ENCODE measurements at regions not wholly inside any gene's neighbourhood (a gene's known extent, or its start where the extent isn't known, plus 50 kb on each side); places are given as distances from the start of the nearest gene placed in this dataset.

DNA sequence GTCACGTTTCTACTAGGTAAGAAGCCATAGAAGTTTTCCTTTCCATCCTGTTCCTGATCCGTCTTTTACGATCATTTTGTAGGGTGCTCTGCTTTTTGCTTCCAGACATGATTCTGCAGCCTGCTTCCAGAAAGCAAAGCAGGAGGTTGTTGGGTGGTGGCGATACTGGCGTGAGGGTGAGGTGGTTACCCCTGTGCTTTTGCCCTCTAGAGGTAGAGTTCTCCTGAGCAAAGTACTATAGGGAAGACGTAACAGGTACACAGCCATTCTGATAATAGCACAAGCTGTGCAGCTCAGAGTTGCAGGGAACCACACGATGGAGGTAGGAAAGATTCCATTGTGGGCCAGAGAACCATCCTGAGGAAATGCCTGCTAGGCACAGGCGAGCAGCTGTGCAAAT, 186.0 kb downstream of the PAH start:
- DNase-seq: no peak
- Histone ChIP-seq H3K9me3 (no peaks in the 10 kb centered on the region), H3K36me3 (no peaks in the 10 kb centered on the region), H3K4me3 (no peak overlapping the region), H3K4me1 (no peaks in the 10 kb centered on the region), H3K27ac (no peak overlapping the region), H3K27me3 (no peaks in the 10 kb centered on the region)
- WGBS, 2 donors (ENCODE audit: low coverage in 1 of 2): 69 to 75% methylated on average over 8 of the region's 8 CpGs
- in situ Hi-C loops (cut with MboI; ENCODE audit: low pct_ligation_motif_present in 1 of 4, low pct_unique_long_range_greater_than_20kb in 1 of 4, low sequenced_read_pairs in 3 of 4) (no loop called here), intact Hi-C loops (cut with DNase I; ENCODE audit: low total_unique reads) (no loop called here)
- TF ChIP-seq POLR2AphosphoS5 (IDR thresholded peaks at IDR 0.05) (no peak), EP300 (IDR thresholded peaks at IDR 0.05; ENCODE audit: low read depth) (no peak), POLR2A (IDR thresholded peaks at IDR 0.05) (no peak), CTCF (IDR thresholded peaks at IDR 0.05) (no peak)

GRCh38 chr12:102728506-102729242, 188.4 kb downstream of the PAH start:
- TF ChIP-seq EP300 (IDR thresholded peaks at IDR 0.05; ENCODE audit: low read depth): no peak
- no peak for TF ChIP-seq CTCF (IDR thresholded peaks at IDR 0.05)
- no peak for TF ChIP-seq POLR2A (IDR thresholded peaks at IDR 0.05)
- TF ChIP-seq POLR2AphosphoS5 (IDR thresholded peaks at IDR 0.05): no peak

GRCh38 chr12:102726686-102727085, 190.4 kb downstream of the PAH start:
- TF ChIP-seq EP300 (IDR thresholded peaks at IDR 0.05; ENCODE audit: low read depth) (no peak), POLR2A (IDR thresholded peaks at IDR 0.05) (no peak), POLR2AphosphoS5 (IDR thresholded peaks at IDR 0.05) (no peak), CTCF (IDR thresholded peaks at IDR 0.05) (no peak)
- in situ Hi-C loops (cut with MboI; ENCODE audit: low pct_ligation_motif_present in 1 of 4, low pct_unique_long_range_greater_than_20kb in 1 of 4, low sequenced_read_pairs in 3 of 4): no loop called here
- intact Hi-C loops (cut with DNase I; ENCODE audit: low total_unique reads): no loop called here

More at GRCh38 chr12:102728506-102729242, 188.4 kb downstream of the PAH start:
- intact Hi-C loops (cut with DNase I; ENCODE audit: low total_unique reads) (loop anchor here (1.0 kb wide), 1 partner anchor 21 kb away; no protein-coding TSS in a partner anchor), in situ Hi-C loops (cut with MboI; ENCODE audit: low pct_ligation_motif_present in 1 of 4, low pct_unique_long_range_greater_than_20kb in 1 of 4, low sequenced_read_pairs in 3 of 4) (no loop called here)
- 48 to 60% methylated on average over 5 of the region's 5 CpGs for WGBS, 2 donors (ENCODE audit: low coverage in 1 of 2)
- Histone ChIP-seq H3K4me3 (no peak overlapping the region), H3K27ac (no peak overlapping the region), H3K9me3 (no peaks in the 10 kb centered on the region), H3K27me3 (no peaks in the 10 kb centered on the region), H3K4me1 (no peaks in the 10 kb centered on the region), H3K36me3 (no peaks in the 10 kb centered on the region)
- no peak for DNase-seq

GRCh38 chr12:102722147-102722546, 194.9 kb downstream of the PAH start:
- Histone ChIP-seq H3K27me3 (no peaks in the 10 kb centered on the region), H3K36me3 (no peaks in the 10 kb centered on the region), H3K9me3 (no peaks in the 10 kb centered on the region), H3K4me3 (no peak overlapping the region), H3K4me1 (no peaks in the 10 kb centered on the region), H3K27ac (no peak overlapping the region)
- intact Hi-C loops (cut with DNase I; ENCODE audit: low total_unique reads): no loop called here
- WGBS, 2 donors (ENCODE audit: low coverage in 1 of 2): 60 to 86% methylated on average over 1 to 2 of the region's 2 CpGs
- in situ Hi-C loops (cut with MboI; ENCODE audit: low pct_ligation_motif_present in 1 of 4, low pct_unique_long_range_greater_than_20kb in 1 of 4, low sequenced_read_pairs in 3 of 4): no loop called here
- no peak for DNase-seq
- TF ChIP-seq POLR2AphosphoS5 (IDR thresholded peaks at IDR 0.05) (no peak), POLR2A (IDR thresholded peaks at IDR 0.05) (no peak), CTCF (IDR thresholded peaks at IDR 0.05) (no peak), EP300 (IDR thresholded peaks at IDR 0.05; ENCODE audit: low read depth) (no peak)

More at GRCh38 chr12:102726686-102727085, 190.4 kb downstream of the PAH start:
- H3K4me1 ChIP-seq: no peaks in the 10 kb centered on the region
- 79 to 84% methylated on average over 4 of the region's 4 CpGs for WGBS, 2 donors (ENCODE audit: low coverage in 1 of 2)
- DNase-seq: no peak
- H3K4me3 ChIP-seq: no peak overlapping the region
- H3K27me3 ChIP-seq: no peaks in the 10 kb centered on the region
- H3K27ac ChIP-seq: no peak overlapping the region
- no peaks in the 10 kb centered on the region for H3K36me3 ChIP-seq
- no peaks in the 10 kb centered on the region for H3K9me3 ChIP-seq
